ENCODE measurements at regions not wholly inside any gene's neighbourhood (a gene's known extent, or its start where the extent isn't known, plus 50 kb on each side); places are given as distances from the start of the nearest gene placed in this dataset.

GRCh38 chr14:99055019-99055418 is 217.0 kb downstream of the BCL11B start:
- no peaks in the 10 kb centered on the region for H3K36me3 ChIP-seq (replicated peaks in 1 of 2; ENCODE audit: control insufficient read depth in 1 of 2, insufficient read depth in 2 of 2, low read length in 1 of 2)
- no peak for DNase-seq

GRCh38 chr14:99055816-99056215 is 216.2 kb downstream of the BCL11B start:
- no peaks in the 10 kb centered on the region for H3K79me2 ChIP-seq (ENCODE audit: insufficient read depth)
- no peak overlapping the region for H3K9ac ChIP-seq
- ChIA-PET POLR2A (no interaction called here), CTCF (no interaction called here)
- no peak overlapping the region for H3K4me2 ChIP-seq
- no peaks in the 10 kb centered on the region for H3K4me1 ChIP-seq (ENCODE audit: control insufficient read depth in 1 of 2, insufficient read depth in 2 of 2, low read depth in 1 of 2, low read length in 1 of 2)
- H3K27ac ChIP-seq (ENCODE audit: low read depth in 2 of 2, low read length in 1 of 2) = no peak overlapping the region
- WGBS (ENCODE audit: low lambda C conversion rate) = 5% methylated on average over 6 of the region's 6 CpGs
- H3F3A ChIP-seq (replicated peaks; ENCODE audit: insufficient read depth) = no peaks in the 10 kb centered on the region
- no peak for DNase-seq
- no peaks in the 10 kb centered on the region for H3K9me2 ChIP-seq
- H3K36me3 ChIP-seq (replicated peaks in 1 of 2; ENCODE audit: control insufficient read depth in 1 of 2, insufficient read depth in 2 of 2, low read length in 1 of 2) = no peaks in the 10 kb centered on the region
- H3K4me3 ChIP-seq (ENCODE audit: low read depth in 2 of 2, low read length in 1 of 2) = no peak overlapping the region
- no peak overlapping the region for H2AFZ ChIP-seq (ENCODE audit: low read depth)
- H3K27me3 ChIP-seq (ENCODE audit: insufficient read depth) = 0 out of 2 replicates have a peak, but pooled peaks cover 10% of the 10 kb centered on the region
- H3K9me3 ChIP-seq = no peaks in the 10 kb centered on the region
- H4K20me1 ChIP-seq (ENCODE audit: insufficient read depth) = no peaks in the 10 kb centered on the region
- TF ChIP-seq, protein P1, sequence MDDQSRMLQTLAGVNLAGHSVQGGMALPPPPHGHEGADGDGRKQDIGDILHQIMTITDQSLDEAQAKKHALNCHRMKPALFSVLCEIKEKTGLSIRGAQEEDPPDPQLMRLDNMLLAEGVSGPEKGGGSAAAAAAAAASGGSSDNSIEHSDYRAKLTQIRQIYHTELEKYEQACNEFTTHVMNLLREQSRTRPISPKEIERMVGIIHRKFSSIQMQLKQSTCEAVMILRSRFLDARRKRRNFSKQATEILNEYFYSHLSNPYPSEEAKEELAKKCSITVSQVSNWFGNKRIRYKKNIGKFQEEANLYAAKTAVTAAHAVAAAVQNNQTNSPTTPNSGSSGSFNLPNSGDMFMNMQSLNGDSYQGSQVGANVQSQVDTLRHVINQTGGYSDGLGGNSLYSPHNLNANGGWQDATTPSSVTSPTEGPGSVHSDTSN (IDR thresholded peaks at IDR 0.05) = no peak
- TF ChIP-seq USF2 (IDR thresholded peaks at IDR 0.05; ENCODE audit: borderline replicate concordance, low read depth, low read length) (no peak), TEAD4 (IDR thresholded peaks at IDR 0.05; ENCODE audit: borderline replicate concordance, insufficient read depth) (no peak), FOXM1 (IDR thresholded peaks at IDR 0.05; ENCODE audit: low read depth) (no peak), GABPA (IDR thresholded peaks at IDR 0.05; ENCODE audit: low read depth) (no peak), NRF1 (IDR thresholded peaks at IDR 0.05; ENCODE audit: low read depth, low read length) (no peak), RAD21 (IDR thresholded peaks at IDR 0.05; ENCODE audit: low read length) (no peak), MEF2A (IDR thresholded peaks at IDR 0.05; ENCODE audit: borderline replicate concordance, low read depth) (no peak), ELF1 (IDR thresholded peaks at IDR 0.05) (no peak), REST (IDR thresholded peaks at IDR 0.05; ENCODE audit: low read depth, low read length) (no peak), FOXJ3 (CRISPR knock-in tag; IDR thresholded peaks at IDR 0.05) (no peak), JUND (IDR thresholded peaks at IDR 0.05) (no peak), POLR2AphosphoS5 (IDR thresholded peaks at IDR 0.05; ENCODE audit: low read depth, low read length) (no peak), GATA2 (CRISPR knock-in tag; IDR thresholded peaks at IDR 0.05) (no peak), TCF12 (IDR thresholded peaks at IDR 0.05) (no peak)

More at GRCh38 chr14:99055019-99055418, 217.0 kb downstream of the BCL11B start:
- H4K20me1 ChIP-seq (ENCODE audit: insufficient read depth) = no peaks in the 10 kb centered on the region
- no peak overlapping the region for H3K9ac ChIP-seq
- no peaks in the 10 kb centered on the region for H3K4me1 ChIP-seq (ENCODE audit: control insufficient read depth in 1 of 2, insufficient read depth in 2 of 2, low read depth in 1 of 2, low read length in 1 of 2)
- no peaks in the 10 kb centered on the region for H3F3A ChIP-seq (replicated peaks; ENCODE audit: insufficient read depth)
- no peak overlapping the region for H3K27ac ChIP-seq (ENCODE audit: low read depth in 2 of 2, low read length in 1 of 2)
- H3K4me3 ChIP-seq (ENCODE audit: low read depth in 2 of 2, low read length in 1 of 2) = no peak overlapping the region
- no peaks in the 10 kb centered on the region for H3K9me2 ChIP-seq
- 0 out of 2 replicates have a peak, but pooled peaks cover 2% of the 10 kb centered on the region for H3K27me3 ChIP-seq (ENCODE audit: insufficient read depth)
- no peak overlapping the region for H3K4me2 ChIP-seq
- 3% methylated on average over 4 of the region's 4 CpGs for WGBS (ENCODE audit: low lambda C conversion rate)
- no peaks in the 10 kb centered on the region for H3K79me2 ChIP-seq (ENCODE audit: insufficient read depth)
- no peaks in the 10 kb centered on the region for H3K9me3 ChIP-seq
- ChIA-PET POLR2A (no interaction called here), CTCF (no interaction called here)
- TF ChIP-seq POLR2AphosphoS5 (IDR thresholded peaks at IDR 0.05; ENCODE audit: low read depth, low read length) = no peak
- TF ChIP-seq RXRA (IDR thresholded peaks at IDR 0.05; ENCODE audit: borderline replicate concordance, low read depth) = no peak
- no peak for TF ChIP-seq YY1 (IDR thresholded peaks at IDR 0.05; ENCODE audit: low read depth)
- no peak for TF ChIP-seq EP300 (IDR thresholded peaks at IDR 0.05; ENCODE audit: borderline replicate concordance in 1 of 2, low read depth in 1 of 2, low read length in 1 of 2)
- TF ChIP-seq JUND (IDR thresholded peaks at IDR 0.05) = no peak
- no peak for TF ChIP-seq MAX (IDR thresholded peaks at IDR 0.05; ENCODE audit: low read depth)
- TF ChIP-seq FOXJ3 (CRISPR knock-in tag; IDR thresholded peaks at IDR 0.05) = no peak
- no peak for TF ChIP-seq USF2 (IDR thresholded peaks at IDR 0.05; ENCODE audit: borderline replicate concordance, low read depth, low read length)
- no peak for TF ChIP-seq USF1 (IDR thresholded peaks at IDR 0.05; ENCODE audit: borderline replicate concordance, low read depth)
- TF ChIP-seq FOSL2 (IDR thresholded peaks at IDR 0.05; ENCODE audit: borderline replicate concordance, low read depth) = no peak
- no peak for TF ChIP-seq RFX5 (IDR thresholded peaks at IDR 0.05; ENCODE audit: low read length)
- TF ChIP-seq NFIC (IDR thresholded peaks at IDR 0.05; ENCODE audit: borderline replicate concordance) = no peak
- no peak overlapping the region for H2AFZ ChIP-seq (ENCODE audit: low read depth)

Measured in SK-N-SH (cell line).